ENCODE measurements at regions not wholly inside any gene's neighbourhood (a gene's known extent, or its start where the extent isn't known, plus 50 kb on each side); places are given as distances from the start of the nearest gene placed in this dataset.

DNA sequence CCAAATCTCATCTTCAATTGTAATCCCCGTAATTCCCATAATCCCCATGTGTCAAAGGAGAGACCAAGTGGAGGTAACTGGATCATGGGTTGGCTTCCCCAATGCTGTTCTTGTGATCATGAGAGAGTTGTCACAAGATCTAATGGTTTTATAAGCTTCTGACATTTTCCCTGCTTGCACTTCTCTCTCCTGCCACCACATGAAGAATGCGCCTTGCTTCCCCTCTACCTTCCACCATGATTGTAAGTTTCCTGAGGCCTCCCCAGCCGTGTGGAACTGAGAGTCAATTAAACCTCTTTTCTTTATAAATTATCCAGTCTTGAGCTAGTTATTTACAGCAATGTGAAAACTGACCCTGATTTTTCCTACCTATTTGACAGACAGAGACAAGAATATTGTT, 162.5 kb upstream of the SYT6 start:
- TF ChIP-seq, protein P1, sequence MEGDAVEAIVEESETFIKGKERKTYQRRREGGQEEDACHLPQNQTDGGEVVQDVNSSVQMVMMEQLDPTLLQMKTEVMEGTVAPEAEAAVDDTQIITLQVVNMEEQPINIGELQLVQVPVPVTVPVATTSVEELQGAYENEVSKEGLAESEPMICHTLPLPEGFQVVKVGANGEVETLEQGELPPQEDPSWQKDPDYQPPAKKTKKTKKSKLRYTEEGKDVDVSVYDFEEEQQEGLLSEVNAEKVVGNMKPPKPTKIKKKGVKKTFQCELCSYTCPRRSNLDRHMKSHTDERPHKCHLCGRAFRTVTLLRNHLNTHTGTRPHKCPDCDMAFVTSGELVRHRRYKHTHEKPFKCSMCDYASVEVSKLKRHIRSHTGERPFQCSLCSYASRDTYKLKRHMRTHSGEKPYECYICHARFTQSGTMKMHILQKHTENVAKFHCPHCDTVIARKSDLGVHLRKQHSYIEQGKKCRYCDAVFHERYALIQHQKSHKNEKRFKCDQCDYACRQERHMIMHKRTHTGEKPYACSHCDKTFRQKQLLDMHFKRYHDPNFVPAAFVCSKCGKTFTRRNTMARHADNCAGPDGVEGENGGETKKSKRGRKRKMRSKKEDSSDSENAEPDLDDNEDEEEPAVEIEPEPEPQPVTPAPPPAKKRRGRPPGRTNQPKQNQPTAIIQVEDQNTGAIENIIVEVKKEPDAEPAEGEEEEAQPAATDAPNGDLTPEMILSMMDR (conservative IDR thresholded peaks at IDR 0.05): no peak
- TF ChIP-seq EZH2 (IDR thresholded peaks at IDR 0.05; ENCODE audit: low read depth): no peak
- Histone ChIP-seq H3F3A (ENCODE audit: insufficient read depth, low read depth) (no peaks in the 10 kb centered on the region), H3K4me3 (no peak overlapping the region), H2AFZ (no peak overlapping the region), H3K27ac (no peak overlapping the region), H3K79me2 (ENCODE audit: low read depth) (no peaks in the 10 kb centered on the region), H3K9me2 (ENCODE audit: insufficient read depth) (no peaks in the 10 kb centered on the region), H3K27me3 (ENCODE audit: insufficient read depth, low read depth) (no peaks in the 10 kb centered on the region), H3K4me2 (no peak overlapping the region), H3K36me3 (ENCODE audit: low read depth) (no peaks in the 10 kb centered on the region), H3K4me1 (replicated peaks; ENCODE audit: insufficient read depth) (no peaks in the 10 kb centered on the region), H3K9me3 (ENCODE audit: insufficient read depth, low read depth) (no peaks in the 10 kb centered on the region), H4K20me1 (ENCODE audit: insufficient read depth) (no peaks in the 10 kb centered on the region)
- CTCF ChIA-PET: no interaction called here
- DNase-seq: no peak
- intact Hi-C loops (cut with micrococcal nuclease; ENCODE audit: unreplicated experiment): no loop called here
- no TSS peak for BruUV-seq (replicated peaks)
- POLR2A ChIA-PET (ENCODE audit: unreplicated experiment): no interaction called here

DNA sequence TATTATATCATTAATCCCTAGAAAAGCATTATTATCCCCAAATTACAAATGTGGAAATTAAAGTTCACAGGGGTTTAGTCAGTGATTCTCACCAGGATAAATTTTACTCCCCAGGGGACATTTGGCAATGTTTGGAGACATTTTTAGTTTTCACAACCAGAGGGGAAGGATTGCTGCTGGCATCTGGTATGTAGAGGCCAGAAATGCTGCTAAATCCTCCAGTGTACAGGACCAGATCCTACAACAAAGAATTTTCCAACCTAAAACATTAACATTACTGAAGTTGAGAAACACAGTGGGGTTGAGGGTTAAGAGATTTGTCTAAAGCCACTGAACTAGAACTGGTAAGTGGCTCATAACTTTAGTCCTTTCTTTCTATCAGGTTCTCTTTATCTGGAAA, 162.0 kb upstream of the SYT6 start:
- no peaks in the 10 kb centered on the region for H3K9me2 ChIP-seq (ENCODE audit: insufficient read depth)
- no peaks in the 10 kb centered on the region for H3K4me1 ChIP-seq (replicated peaks; ENCODE audit: insufficient read depth)
- H4K20me1 ChIP-seq (ENCODE audit: insufficient read depth): no peaks in the 10 kb centered on the region
- ChIA-PET CTCF (no interaction called here), POLR2A (ENCODE audit: unreplicated experiment) (no interaction called here)
- H3K27ac ChIP-seq: no peak overlapping the region
- H3F3A ChIP-seq (ENCODE audit: insufficient read depth, low read depth): no peaks in the 10 kb centered on the region
- H3K9me3 ChIP-seq (ENCODE audit: insufficient read depth, low read depth): no peaks in the 10 kb centered on the region
- H3K36me3 ChIP-seq (ENCODE audit: low read depth): no peaks in the 10 kb centered on the region
- no peak for DNase-seq
- no peak overlapping the region for H2AFZ ChIP-seq
- no peak overlapping the region for H3K4me2 ChIP-seq
- no TSS peak for BruUV-seq (replicated peaks)
- no peaks in the 10 kb centered on the region for H3K79me2 ChIP-seq (ENCODE audit: low read depth)
- intact Hi-C loops (cut with micrococcal nuclease; ENCODE audit: unreplicated experiment): no loop called here
- no peaks in the 10 kb centered on the region for H3K27me3 ChIP-seq (ENCODE audit: insufficient read depth, low read depth)
- no peak overlapping the region for H3K4me3 ChIP-seq
- TF ChIP-seq, protein P1 (conservative IDR thresholded peaks at IDR 0.05): no peak
- no peak for TF ChIP-seq EZH2 (IDR thresholded peaks at IDR 0.05; ENCODE audit: low read depth)

DNA sequence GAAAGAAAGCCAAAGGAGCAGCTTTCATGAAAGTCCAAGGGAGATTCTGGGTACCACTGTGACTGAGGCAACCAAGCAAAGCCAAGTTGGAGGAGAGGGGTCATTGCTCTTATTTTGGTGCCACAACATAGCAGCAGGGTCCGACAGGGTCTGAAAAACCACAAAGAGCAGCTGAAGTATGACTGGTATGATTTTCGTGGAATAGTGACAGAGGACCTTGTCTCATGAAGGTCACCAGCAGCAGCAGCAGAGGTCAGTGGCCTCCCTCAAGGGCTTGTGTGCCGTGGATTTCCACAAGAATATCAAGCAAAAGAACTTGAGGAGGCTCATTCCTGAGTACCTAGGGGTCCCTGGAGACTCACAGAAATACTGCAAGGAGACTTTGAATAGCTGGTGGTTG, 160.9 kb upstream of the SYT6 start:
- Histone ChIP-seq H3K27ac (no peak overlapping the region), H3K4me3 (no peak overlapping the region), H2AFZ (no peak overlapping the region), H3F3A (ENCODE audit: insufficient read depth, low read depth) (no peaks in the 10 kb centered on the region), H3K79me2 (ENCODE audit: low read depth) (no peaks in the 10 kb centered on the region), H3K9me3 (ENCODE audit: insufficient read depth, low read depth) (no peaks in the 10 kb centered on the region), H3K27me3 (ENCODE audit: insufficient read depth, low read depth) (no peaks in the 10 kb centered on the region), H4K20me1 (ENCODE audit: insufficient read depth) (no peaks in the 10 kb centered on the region), H3K4me2 (no peak overlapping the region), H3K36me3 (ENCODE audit: low read depth) (no peaks in the 10 kb centered on the region), H3K4me1 (replicated peaks; ENCODE audit: insufficient read depth) (no peaks in the 10 kb centered on the region), H3K9me2 (ENCODE audit: insufficient read depth) (no peaks in the 10 kb centered on the region)
- no peak for DNase-seq
- POLR2A ChIA-PET (ENCODE audit: unreplicated experiment): no interaction called here
- BruUV-seq (replicated peaks): no TSS peak
- CTCF ChIA-PET: no interaction called here
- intact Hi-C loops (cut with micrococcal nuclease; ENCODE audit: unreplicated experiment): no loop called here
- no peak for TF ChIP-seq EZH2 (IDR thresholded peaks at IDR 0.05; ENCODE audit: low read depth)
- TF ChIP-seq, protein P1 (conservative IDR thresholded peaks at IDR 0.05): no peak

Data from PC-9 (cell line).